ENCODE measurements at regions not wholly inside any gene's neighbourhood (a gene's known extent, or its start where the extent isn't known, plus 50 kb on each side); places are given as distances from the start of the nearest gene placed in this dataset.

DNA sequence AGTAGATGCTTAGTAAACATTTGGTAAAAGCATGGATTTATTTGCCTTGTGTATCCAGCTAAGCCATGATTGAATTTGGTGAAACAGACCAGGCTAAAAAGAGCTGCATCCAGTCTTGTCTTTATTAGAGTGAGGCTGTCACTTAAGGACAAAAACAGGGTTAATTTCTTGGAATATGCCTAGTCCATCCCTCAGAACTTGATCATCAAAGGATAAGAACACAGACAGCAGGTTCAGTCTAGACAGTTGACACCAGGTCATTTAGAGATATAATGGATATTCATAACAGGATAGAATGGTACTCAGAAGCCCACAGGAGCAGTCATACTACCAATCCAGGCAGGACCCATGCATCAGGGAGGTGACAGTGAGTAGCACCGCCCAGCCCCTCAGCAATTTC, 434.9 kb upstream of the ST6GAL2 start:
- TF ChIP-seq, protein P1, sequence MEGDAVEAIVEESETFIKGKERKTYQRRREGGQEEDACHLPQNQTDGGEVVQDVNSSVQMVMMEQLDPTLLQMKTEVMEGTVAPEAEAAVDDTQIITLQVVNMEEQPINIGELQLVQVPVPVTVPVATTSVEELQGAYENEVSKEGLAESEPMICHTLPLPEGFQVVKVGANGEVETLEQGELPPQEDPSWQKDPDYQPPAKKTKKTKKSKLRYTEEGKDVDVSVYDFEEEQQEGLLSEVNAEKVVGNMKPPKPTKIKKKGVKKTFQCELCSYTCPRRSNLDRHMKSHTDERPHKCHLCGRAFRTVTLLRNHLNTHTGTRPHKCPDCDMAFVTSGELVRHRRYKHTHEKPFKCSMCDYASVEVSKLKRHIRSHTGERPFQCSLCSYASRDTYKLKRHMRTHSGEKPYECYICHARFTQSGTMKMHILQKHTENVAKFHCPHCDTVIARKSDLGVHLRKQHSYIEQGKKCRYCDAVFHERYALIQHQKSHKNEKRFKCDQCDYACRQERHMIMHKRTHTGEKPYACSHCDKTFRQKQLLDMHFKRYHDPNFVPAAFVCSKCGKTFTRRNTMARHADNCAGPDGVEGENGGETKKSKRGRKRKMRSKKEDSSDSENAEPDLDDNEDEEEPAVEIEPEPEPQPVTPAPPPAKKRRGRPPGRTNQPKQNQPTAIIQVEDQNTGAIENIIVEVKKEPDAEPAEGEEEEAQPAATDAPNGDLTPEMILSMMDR (IDR thresholded peaks at IDR 0.05): no peak
- no peak for TF ChIP-seq POLR2A (IDR thresholded peaks at IDR 0.05)

Measured in uterus (tissue), 2 donors.